IMR-90 (cell line): ENCODE measurements at regions not wholly inside any gene's neighbourhood (a gene's known extent, or its start where the extent isn't known, plus 50 kb on each side); places are given as distances from the start of the nearest gene placed in this dataset.

Experiments
- ATAC-seq: fragments of 200-7000 bp; cut with Tn5 transposase; 2 replicates; pipeline ENCODE4 v1.9.1; 2020; ENCODE audit warnings: low read depth, mild to moderate bottlenecking, moderate library complexity
- BruUV-seq: library from RNA; stranded (reverse); fragments of 400-500 nt; replicated peaks from 2 replicates; lab custom pipeline; 2021; lab: Mats Ljungman, UMichigan
- CTCF ChIA-PET: fragments of 300-600 bp; formaldehyde crosslinking; extraction: SDS; loops from one replicate; lab custom pipeline; 2021; ENCODE audit warnings: antibody characterized with exemption; lab: Yijun Ruan, JAX
- POLR2A ChIA-PET: fragments of 300-600 bp; sonication (Branson Sonifier 250); formaldehyde crosslinking; loops from one replicate; lab custom pipeline; 2022; ENCODE audit warnings: antibody characterized with exemption; ENCODE audit not compliant: unreplicated experiment; lab: Charles Lee
- DNase-seq: peaks from one replicate; pipeline ENCODE4 v3.0.0; 2013
- H2AFZ ChIP-seq: replicated peaks from 2 replicates; pipeline ENCODE3; 2013; ENCODE audit warnings: low read length, mild to moderate bottlenecking; ENCODE audit not compliant: poor library complexity
- H2AK5ac ChIP-seq: 2 replicates; pipeline ENCODE4 v1.6.1; 2013; ENCODE audit warnings: low read depth, low read length, inconsistent platforms
- H2AK9ac ChIP-seq: replicated peaks from 2 replicates; pipeline ENCODE3; 2013; ENCODE audit warnings: mild to moderate bottlenecking, low read depth, low read length, moderate library complexity; ENCODE audit not compliant: poor library complexity
- H2BK120ac ChIP-seq: 2 replicates; pipeline ENCODE4 v1.6.1; 2013; ENCODE audit warnings: low read depth, low read length, inconsistent platforms
- H2BK15ac ChIP-seq: 3 replicates; pipeline ENCODE4 v1.6.1; 2013; ENCODE audit warnings: low read depth, low read length, inconsistent platforms
- H2BK20ac ChIP-seq: 2 replicates; pipeline ENCODE4 v1.6.1; 2013; ENCODE audit warnings: low read depth, mild to moderate bottlenecking, inconsistent platforms, low read length, moderate library complexity
- H2BK5ac ChIP-seq: 2 replicates; pipeline ENCODE4 v1.6.1; 2013; ENCODE audit warnings: mild to moderate bottlenecking, low read depth, low read length, inconsistent platforms; ENCODE audit not compliant: poor library complexity, severe bottlenecking
- H3K14ac ChIP-seq: replicated peaks from 2 replicates; pipeline ENCODE4 v1.6.1; 2013; ENCODE audit warnings: low read depth, low read length, inconsistent platforms
- H3K18ac ChIP-seq: 2 replicates; pipeline ENCODE4 v1.6.1; 2013; ENCODE audit warnings: low read depth, low read length, control low read depth
- H3K23ac ChIP-seq: 2 replicates; pipeline ENCODE4 v1.6.1; 2013; ENCODE audit warnings: low read depth, low read length, inconsistent platforms
- H3K27ac ChIP-seq: 2 replicates; pipeline ENCODE4 v1.5.1; 2013; ENCODE audit warnings: mild to moderate bottlenecking, control low read depth, low read length; ENCODE audit not compliant: insufficient read depth
- H3K27me3 ChIP-seq: 2 replicates; pipeline ENCODE4 v1.6.1; 2013; ENCODE audit warnings: low read length; ENCODE audit not compliant: control insufficient read depth, insufficient read depth
- H3K36me3 ChIP-seq: 2 replicates; pipeline ENCODE4 v1.6.1; 2013; ENCODE audit warnings: low read length, mixed read lengths; ENCODE audit not compliant: control insufficient read depth, insufficient read depth
- H3K4ac ChIP-seq: 2 replicates; pipeline ENCODE4 v1.6.1; 2013; ENCODE audit warnings: low read depth, low read length, inconsistent platforms
- H3K4me1 ChIP-seq: 2 replicates; pipeline ENCODE4 v1.6.1; 2013; ENCODE audit warnings: low read length, mixed read lengths; ENCODE audit not compliant: control insufficient read depth, insufficient read depth
- H3K4me2 ChIP-seq: 2 replicates; pipeline ENCODE4 v1.6.1; 2013; ENCODE audit warnings: low read depth, mild to moderate bottlenecking, control low read depth, low read length, moderate library complexity
- H3K4me3 ChIP-seq: 2 replicates; pipeline ENCODE4 v1.5.1; 2013; ENCODE audit warnings: low read depth, mild to moderate bottlenecking, control low read depth, low read length, moderate library complexity; ENCODE audit not compliant: insufficient read depth
- H3K56ac ChIP-seq: 2 replicates; pipeline ENCODE4 v1.6.1; 2013; ENCODE audit warnings: low read length, inconsistent platforms; ENCODE audit not compliant: insufficient read depth; ENCODE audit errors: extremely low read depth
- H3K79me1 ChIP-seq, 2 experiments: 2 replicates each; pipeline ENCODE4 v1.6.1; 2013; ENCODE audit warnings: low read length in 2 of 2, inconsistent platforms in 1 of 2, low read depth in 1 of 2
- H3K9ac ChIP-seq: 2 replicates; pipeline ENCODE4 v1.6.1; 2013; ENCODE audit warnings: low read depth, low read length, control low read depth
- H3K9me1 ChIP-seq: 2 replicates; pipeline ENCODE4 v1.6.1; 2013; ENCODE audit warnings: low read length, inconsistent platforms; ENCODE audit not compliant: insufficient read depth
- H3K9me3 ChIP-seq: 2 replicates; pipeline ENCODE4 v1.6.1; 2013; ENCODE audit warnings: low read length; ENCODE audit not compliant: control insufficient read depth, insufficient read depth
- H4K20me1 ChIP-seq: 2 replicates; pipeline ENCODE4 v1.6.1; 2013; ENCODE audit warnings: low read length, inconsistent platforms; ENCODE audit not compliant: insufficient read depth
- H4K5ac ChIP-seq: 2 replicates; pipeline ENCODE4 v1.6.1; 2013; ENCODE audit warnings: mild to moderate bottlenecking, low read depth, low read length, control low read depth
- H4K8ac ChIP-seq, 2 experiments: 2 replicates each; pipeline ENCODE4 v1.6.1; 2013; ENCODE audit warnings: low read depth in 2 of 2, low read length in 2 of 2, control low read depth in 1 of 2, inconsistent platforms in 1 of 2
- H4K91ac ChIP-seq: 2 replicates; pipeline ENCODE4 v1.6.1; 2013; ENCODE audit warnings: low read depth, low read length, inconsistent platforms; ENCODE audit not compliant: insufficient read depth
- BHLHE40 ChIP-seq: fragments of 150-350 bp; IDR thresholded peaks from 2 replicates; pipeline ENCODE4 v1.6.1; 2016; ENCODE audit warnings: mild to moderate bottlenecking, low read depth, low read length
- CEBPB ChIP-seq: IDR thresholded peaks from 2 replicates; pipeline ENCODE4 v1.6.1; 2012; ENCODE audit warnings: low read depth, low read length, improper control_type of control experiment
- CHD1 ChIP-seq: IDR thresholded peaks from 2 replicates; pipeline ENCODE4 v1.6.1; 2012; ENCODE audit warnings: low read depth, low read length, improper control_type of control experiment
- FOS ChIP-seq: fragments of 150-350 bp; IDR thresholded peaks from 2 replicates; pipeline ENCODE4 v1.6.1; 2016; ENCODE audit warnings: low read depth, low read length
- MAFK ChIP-seq: IDR thresholded peaks from 2 replicates; pipeline ENCODE4 v1.6.1; 2012; ENCODE audit warnings: low read depth, low read length, improper control_type of control experiment
- MAZ ChIP-seq: IDR thresholded peaks from 2 replicates; pipeline ENCODE4 v1.6.1; 2012; ENCODE audit warnings: low read depth, mild to moderate bottlenecking, low read length, improper control_type of control experiment, moderate library complexity, borderline replicate concordance
- MXI1 ChIP-seq: IDR thresholded peaks from 2 replicates; pipeline ENCODE4 v1.6.1; 2012; ENCODE audit warnings: low read depth, mild to moderate bottlenecking, low read length, moderate library complexity, borderline replicate concordance
- NFE2L2 ChIP-seq: fragments of 150-350 bp; IDR thresholded peaks from 2 replicates; pipeline ENCODE4 v1.6.1; 2016; ENCODE audit warnings: low read depth, mild to moderate bottlenecking, low read length
- POLR2A ChIP-seq: IDR thresholded peaks from 2 replicates; pipeline ENCODE4 v1.6.1; 2012; ENCODE audit warnings: mild to moderate bottlenecking, low read depth, low read length
- RAD21 ChIP-seq: IDR thresholded peaks from 2 replicates; pipeline ENCODE4 v1.6.1; 2012; ENCODE audit warnings: low read length, improper control_type of control experiment
- RCOR1 ChIP-seq: IDR thresholded peaks from 2 replicates; pipeline ENCODE4 v1.6.1; 2012; ENCODE audit warnings: mild to moderate bottlenecking, low read length, improper control_type of control experiment; ENCODE audit not compliant: insufficient replicate concordance
- RFX5 ChIP-seq: IDR thresholded peaks from 2 replicates; pipeline ENCODE4 v1.8.0; 2012; ENCODE audit warnings: low read depth, mild to moderate bottlenecking, low read length, moderate library complexity
- SMC3 ChIP-seq: fragments of 150-350 bp; IDR thresholded peaks from 2 replicates; pipeline ENCODE4 v1.6.1; 2016; ENCODE audit warnings: low read depth, mild to moderate bottlenecking, antibody characterized with exemption, low read length, moderate library complexity
- WGBS, 2 experiments: methylation state at CpG; one replicate each; pipeline versions ENCODE4 v1.1.5 to v1.1.7; 2013; ENCODE audit warnings: missing lambda C conversion rate in 2 of 2; ENCODE audit not compliant: insufficient read length in 1 of 2; ENCODE audit errors: extremely low coverage in 2 of 2; 5-methylcytosine and 5-hydroxymethylcytosine counted together
- dilution Hi-C: fragments of 300-500 bp; cut with HindIII; formaldehyde crosslinking; loops from one replicate; pipeline ENCODE4 v1.14.3; 2018; ENCODE audit warnings: low sequenced_read_pairs; ENCODE audit not compliant: unreplicated experiment
- in situ Hi-C: fragments of 300-500 bp; cut with MboI; formaldehyde crosslinking; loops from 3 replicates; pipeline ENCODE4 v1.14.3; 2019; ENCODE audit warnings: low sequenced_read_pairs, inconsistent platforms, mixed read lengths
- intact Hi-C: fragments of 100-400 bp; cut with micrococcal nuclease; formaldehyde crosslinking; loops from 2 replicates; pipeline ENCODE4 v1.10.0; 2022
- TF ChIP-seq, protein P1 (sequence below): fragments of 150-350 bp; IDR thresholded peaks from 2 replicates; pipeline ENCODE4 v1.6.1; 2016; ENCODE audit warnings: low read depth, mild to moderate bottlenecking, low read length, moderate library complexity, borderline replicate concordance
- TF ChIP-seq, protein P2 (sequence below): fragments of 150-350 bp; IDR thresholded peaks from 2 replicates; pipeline ENCODE4 v1.6.1; 2017; ENCODE audit warnings: mild to moderate bottlenecking, antibody characterized with exemption, low read length, low read depth

DNA sequence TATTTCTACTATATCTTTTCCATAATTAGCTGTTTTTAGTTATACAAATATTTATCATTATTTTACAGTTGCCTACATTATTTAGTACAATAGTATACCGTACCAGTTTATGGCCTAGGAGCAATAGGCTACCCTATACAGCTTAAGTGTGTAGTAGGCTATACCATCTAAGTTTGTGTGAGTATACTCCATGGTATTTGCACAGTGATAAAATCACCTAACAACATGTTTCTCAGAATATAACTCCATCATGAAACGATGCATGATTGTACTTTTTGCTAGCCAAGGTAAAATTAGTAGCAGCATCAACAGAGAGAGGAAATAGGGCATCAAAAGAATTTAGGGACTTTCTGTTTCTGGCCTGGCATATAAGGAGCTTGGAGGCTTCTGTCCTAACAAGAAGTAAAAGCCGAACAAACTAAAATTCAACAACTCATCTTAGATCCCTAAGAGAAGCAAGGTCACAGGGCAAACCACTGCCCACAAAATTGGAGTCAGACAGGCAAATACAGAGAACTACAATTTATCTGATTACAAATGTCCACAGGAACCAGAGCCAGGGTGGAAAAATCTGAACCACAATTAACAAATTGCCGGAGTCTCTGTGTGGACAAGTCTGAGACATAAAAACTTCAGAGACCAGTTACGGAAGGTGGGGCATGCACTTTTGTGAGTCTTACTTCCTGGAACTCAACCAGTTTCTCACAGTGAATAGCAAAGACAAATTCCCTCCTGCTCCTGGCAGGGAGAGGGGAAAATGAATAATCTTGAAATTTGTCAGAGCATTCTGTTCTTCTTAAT is 671.4 kb downstream of the RFPL4B start:
- BruUV-seq = no TSS peak
- dilution Hi-C loops = no loop called here
- Histone ChIP-seq H3K14ac (peak overlapping the region; percentile 84; the same call in 1 of the 2 replicates), H3K4me3 (no peak overlapping the region), H3K4me2 (peak overlapping the region; percentile 53; the same call in 1 of the 2 replicates), H4K5ac (peak overlapping the region; percentile 96; the same call in 1 of the 2 replicates), H3K9ac (no peak overlapping the region), H3K27me3 (no peaks in the 10 kb centered on the region), H3K9me1 (0 out of 2 replicates have a peak, but pooled peaks cover 3% of the 10 kb centered on the region), H2BK20ac (peak overlapping the region; percentile 57; the same call in 1 of the 2 replicates), H3K4ac (peak overlapping the region; percentile 80; the same call in 1 of the 2 replicates), H3K79me1 (no peaks in the 10 kb centered on the region), H3K56ac (0 out of 2 replicates have a peak overlapping the region, but pooled peaks have one; percentile 8), H4K91ac (peak overlapping the region; percentile 77), H4K8ac (peak overlapping the region; percentile 10 to 77; a peak in 3 of 4 replicates), H3K36me3 (no peaks in the 10 kb centered on the region), H2BK5ac (peak overlapping the region; percentile 80), H3K27ac (no peak overlapping the region), H3K18ac (peak overlapping the region; percentile 99), H3K4me1 (peaks cover 8% of the 10 kb centered on the region), H2AFZ (peak overlapping the region; percentile 70), H3K9me3 (no peaks in the 10 kb centered on the region), H2AK9ac (no peak overlapping the region), H2BK15ac (peak overlapping the region; percentile 91; the same call in 1 of the 3 replicates), H2BK120ac (peak overlapping the region; percentile 75), H2AK5ac (no peak overlapping the region), H4K20me1 (no peaks in the 10 kb centered on the region), H3K23ac (peak overlapping the region; percentile 87; the same call in 1 of the 2 replicates)
- intact Hi-C loops = loop anchor here (10.0 kb wide), 1 partner anchor 96 kb away; no protein-coding TSS in a partner anchor
- WGBS, 2 experiments = 100% methylated on average over 1 of the region's 5 CpGs; no CpG with 5 or more reads in 1 of the 2 experiments
- peak; percentile 74 for DNase-seq
- in situ Hi-C loops = no loop called here
- POLR2A ChIA-PET = no interaction called here
- CTCF ChIA-PET = no interaction called here
- peak; percentile 33; the same call in 1 of the 2 replicates for ATAC-seq
- TF ChIP-seq MXI1 = no peak
- no peak for TF ChIP-seq RAD21
- no peak for TF ChIP-seq POLR2A
- TF ChIP-seq FOS = no peak
- TF ChIP-seq, protein P1, sequence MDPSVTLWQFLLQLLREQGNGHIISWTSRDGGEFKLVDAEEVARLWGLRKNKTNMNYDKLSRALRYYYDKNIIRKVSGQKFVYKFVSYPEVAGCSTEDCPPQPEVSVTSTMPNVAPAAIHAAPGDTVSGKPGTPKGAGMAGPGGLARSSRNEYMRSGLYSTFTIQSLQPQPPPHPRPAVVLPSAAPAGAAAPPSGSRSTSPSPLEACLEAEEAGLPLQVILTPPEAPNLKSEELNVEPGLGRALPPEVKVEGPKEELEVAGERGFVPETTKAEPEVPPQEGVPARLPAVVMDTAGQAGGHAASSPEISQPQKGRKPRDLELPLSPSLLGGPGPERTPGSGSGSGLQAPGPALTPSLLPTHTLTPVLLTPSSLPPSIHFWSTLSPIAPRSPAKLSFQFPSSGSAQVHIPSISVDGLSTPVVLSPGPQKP = no peak
- no peak for TF ChIP-seq RCOR1
- no peak for TF ChIP-seq SMC3
- TF ChIP-seq MAFK = no peak
- TF ChIP-seq CHD1 = no peak
- TF ChIP-seq NFE2L2 = no peak
- TF ChIP-seq, protein P2, sequence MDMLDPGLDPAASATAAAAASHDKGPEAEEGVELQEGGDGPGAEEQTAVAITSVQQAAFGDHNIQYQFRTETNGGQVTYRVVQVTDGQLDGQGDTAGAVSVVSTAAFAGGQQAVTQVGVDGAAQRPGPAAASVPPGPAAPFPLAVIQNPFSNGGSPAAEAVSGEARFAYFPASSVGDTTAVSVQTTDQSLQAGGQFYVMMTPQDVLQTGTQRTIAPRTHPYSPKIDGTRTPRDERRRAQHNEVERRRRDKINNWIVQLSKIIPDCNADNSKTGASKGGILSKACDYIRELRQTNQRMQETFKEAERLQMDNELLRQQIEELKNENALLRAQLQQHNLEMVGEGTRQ = no peak
- TF ChIP-seq RFX5 = no peak
- no peak for TF ChIP-seq CEBPB
- no peak for TF ChIP-seq BHLHE40
- TF ChIP-seq MAZ = no peak
